Breast epithelium (tissue), 3 donors: ENCODE measurements at regions not wholly inside any gene's neighbourhood (a gene's known extent, or its start where the extent isn't known, plus 50 kb on each side); places are given as distances from the start of the nearest gene placed in this dataset.

Experiments
- POLR2A ChIP-seq: fragments of 450-650 bp; IDR thresholded peaks from one replicate; pipeline ENCODE4 v1.6.1; 2016; ENCODE audit warnings: antibody characterized with exemption, mild to moderate bottlenecking, moderate library complexity
- POLR2AphosphoS5 ChIP-seq, 3 donors: sonication (generic); formaldehyde crosslinking; IDR thresholded peaks; one replicate each; pipeline ENCODE4 v1.6.1; 2017; ENCODE audit warnings: antibody characterized with exemption in 3 of 3
- TF ChIP-seq, protein P1 (sequence below), 3 donors: fragments of 450-650 bp; IDR thresholded peaks; one replicate each; pipeline ENCODE4 v1.5.1; 2016 to 2017; ENCODE audit warnings: antibody characterized with exemption in 3 of 3, mild to moderate bottlenecking in 3 of 3, moderate library complexity in 3 of 3

- TF ChIP-seq, protein P1, sequence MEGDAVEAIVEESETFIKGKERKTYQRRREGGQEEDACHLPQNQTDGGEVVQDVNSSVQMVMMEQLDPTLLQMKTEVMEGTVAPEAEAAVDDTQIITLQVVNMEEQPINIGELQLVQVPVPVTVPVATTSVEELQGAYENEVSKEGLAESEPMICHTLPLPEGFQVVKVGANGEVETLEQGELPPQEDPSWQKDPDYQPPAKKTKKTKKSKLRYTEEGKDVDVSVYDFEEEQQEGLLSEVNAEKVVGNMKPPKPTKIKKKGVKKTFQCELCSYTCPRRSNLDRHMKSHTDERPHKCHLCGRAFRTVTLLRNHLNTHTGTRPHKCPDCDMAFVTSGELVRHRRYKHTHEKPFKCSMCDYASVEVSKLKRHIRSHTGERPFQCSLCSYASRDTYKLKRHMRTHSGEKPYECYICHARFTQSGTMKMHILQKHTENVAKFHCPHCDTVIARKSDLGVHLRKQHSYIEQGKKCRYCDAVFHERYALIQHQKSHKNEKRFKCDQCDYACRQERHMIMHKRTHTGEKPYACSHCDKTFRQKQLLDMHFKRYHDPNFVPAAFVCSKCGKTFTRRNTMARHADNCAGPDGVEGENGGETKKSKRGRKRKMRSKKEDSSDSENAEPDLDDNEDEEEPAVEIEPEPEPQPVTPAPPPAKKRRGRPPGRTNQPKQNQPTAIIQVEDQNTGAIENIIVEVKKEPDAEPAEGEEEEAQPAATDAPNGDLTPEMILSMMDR (IDR thresholded peaks at IDR 0.05): no peak
- TF ChIP-seq POLR2A: no peak
- no peak for TF ChIP-seq POLR2AphosphoS5 (IDR thresholded peaks at IDR 0.05)
Observed at GRCh38 chr1:96306809-96307560, 414.6 kb upstream of the PTBP2 start.
